ENCODE measurements at regions not wholly inside any gene's neighbourhood (a gene's known extent, or its start where the extent isn't known, plus 50 kb on each side); places are given as distances from the start of the nearest gene placed in this dataset.
"Not testable (repeated sequence)": the region's sequence is repeated elsewhere in the genome, so short reads cannot be mapped to it uniquely, and the experiment has no call there.

GRCh38 chr20:29756664-29757063, 1500.8 kb upstream of the DEFB115 start:
- H3K27ac ChIP-seq: no peak overlapping the region
- TF ChIP-seq CTCF (conservative IDR thresholded peaks at IDR 0.05): no peak
- TF ChIP-seq ZFX (IDR thresholded peaks at IDR 0.05): no peak

DNA sequence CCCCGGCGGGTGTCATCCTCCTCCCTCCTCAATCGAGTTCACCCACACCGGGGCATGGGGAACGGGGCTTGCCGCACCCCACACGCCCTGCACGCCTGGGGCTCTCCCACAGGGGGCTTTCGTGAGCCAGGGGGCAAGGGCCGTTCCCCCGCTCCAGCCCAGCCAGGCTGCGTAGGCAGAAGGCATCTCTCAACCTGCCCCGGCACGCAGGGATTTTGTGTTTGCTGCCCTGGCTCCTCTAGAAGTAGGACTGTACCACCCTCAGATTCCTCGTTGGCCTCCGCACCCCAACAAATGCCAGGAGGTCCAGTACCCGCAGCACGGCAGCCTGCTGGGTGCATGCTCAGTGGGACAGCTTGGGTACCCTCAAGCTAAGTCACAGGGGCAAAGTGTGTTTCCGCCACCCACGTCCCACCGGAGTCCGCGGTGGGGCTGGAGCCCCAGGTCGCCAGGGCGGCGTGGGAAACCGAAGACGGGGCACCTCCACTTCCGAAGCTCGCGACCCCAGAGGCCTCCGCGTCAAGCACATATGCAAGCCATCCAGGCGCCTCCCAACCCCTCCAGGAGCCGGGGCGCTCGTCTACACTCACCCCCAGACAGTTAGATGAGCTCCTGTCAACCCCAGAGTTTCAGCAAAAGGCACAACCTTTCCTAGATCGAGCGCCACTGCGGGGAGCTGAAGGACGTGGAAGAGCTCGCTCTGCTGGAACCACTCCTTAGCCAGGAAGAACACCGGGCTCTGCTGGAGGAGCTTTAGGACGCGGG, 1495.7 kb upstream of the DEFB115 start:
- not testable (repeated sequence) for H3K27ac ChIP-seq

DNA sequence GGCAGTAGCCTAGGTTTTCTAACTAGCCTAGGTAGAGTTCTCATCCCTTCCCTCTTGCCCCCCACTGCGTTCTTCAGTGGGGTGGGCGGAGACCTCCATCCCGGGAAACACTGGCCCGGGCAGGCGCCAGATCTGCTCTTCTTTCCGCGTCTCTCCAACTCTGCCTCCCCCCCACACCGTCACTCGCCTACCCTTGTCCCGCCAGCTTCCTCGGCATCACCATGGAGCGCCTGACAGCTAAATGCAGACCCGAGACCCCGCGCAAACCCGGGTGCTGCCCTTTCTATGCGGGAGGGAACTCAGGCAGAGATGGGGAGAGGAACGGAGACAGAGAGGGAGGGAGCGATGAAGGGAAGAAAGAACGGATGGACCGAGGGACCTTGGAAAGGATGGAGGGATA, 1494.8 kb upstream of the DEFB115 start:
- no peak overlapping the region for H3K27ac ChIP-seq
- TF ChIP-seq ZFX (IDR thresholded peaks at IDR 0.05): no peak
- TF ChIP-seq CTCF (conservative IDR thresholded peaks at IDR 0.05): no peak

GRCh38 chr20:29763821-29764511, 1493.5 kb upstream of the DEFB115 start:
- TF ChIP-seq ZFX (IDR thresholded peaks at IDR 0.05): no peak
- no peak for TF ChIP-seq CTCF (conservative IDR thresholded peaks at IDR 0.05)

DNA sequence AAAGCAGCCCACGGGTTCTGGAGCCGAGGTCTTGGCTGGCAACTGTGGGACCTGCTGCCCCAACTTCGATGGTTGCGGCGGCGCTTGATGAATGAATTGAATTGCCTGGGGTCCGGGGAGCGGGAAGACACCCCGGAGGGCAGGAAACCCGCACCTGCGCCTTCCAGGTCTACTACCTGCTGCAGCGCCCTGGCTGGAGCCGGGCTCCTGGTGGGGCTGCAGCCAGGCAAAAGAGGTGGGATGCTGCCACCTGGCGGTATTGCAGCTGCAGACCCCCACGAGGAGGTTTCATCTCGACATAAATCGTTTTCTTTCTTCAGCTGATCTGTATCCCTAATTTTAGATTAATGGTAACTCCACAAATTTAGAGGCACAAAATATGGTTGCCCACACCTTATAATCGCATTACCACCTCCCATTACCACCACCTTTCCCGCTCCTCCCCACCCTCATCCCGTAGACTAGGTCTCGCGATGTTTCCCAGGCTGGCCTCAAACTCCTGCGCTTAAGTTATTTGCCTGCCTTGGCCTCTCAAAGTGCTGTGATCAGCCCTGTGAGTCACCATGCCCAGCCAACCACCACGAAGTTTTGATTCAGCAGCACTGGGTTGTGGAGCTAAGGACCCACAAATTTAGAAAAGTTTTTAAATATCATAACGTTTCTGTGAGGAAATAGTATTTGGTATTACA, 1492.4 kb upstream of the DEFB115 start:
- H3K27ac ChIP-seq: not testable (repeated sequence)
- peak; percentile 71 for TF ChIP-seq CTCF (conservative IDR thresholded peaks at IDR 0.05)

More at GRCh38 chr20:29763821-29764511, 1493.5 kb upstream of the DEFB115 start:
- H3K27ac ChIP-seq: no peak overlapping the region

- H3K27ac ChIP-seq: not testable (repeated sequence)
Measured at GRCh38 chr20:29778033-29778432, 1479.4 kb upstream of the DEFB115 start.

DNA sequence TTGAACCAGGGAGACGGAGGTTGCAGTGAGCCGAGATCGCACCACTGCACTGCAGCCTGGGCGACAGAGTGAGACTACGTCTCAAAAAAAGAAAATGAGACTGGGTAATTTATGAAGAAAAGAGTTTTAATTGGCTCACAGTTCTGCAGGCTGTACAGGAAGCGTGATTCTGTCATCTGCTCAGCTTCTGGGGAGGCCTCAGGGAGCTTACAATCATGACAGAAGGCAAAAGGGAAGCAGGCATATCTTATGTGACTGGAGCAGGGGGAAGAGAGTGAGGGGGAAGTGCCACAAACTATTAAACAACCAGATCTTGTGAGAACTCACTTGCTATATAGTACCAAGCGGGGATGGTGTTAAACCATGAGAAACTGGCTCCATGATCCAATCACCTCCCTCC, 1476.2 kb upstream of the DEFB115 start:
- not testable (repeated sequence) for H3K27ac ChIP-seq

- H3K27ac ChIP-seq: not testable (repeated sequence)
Measured at GRCh38 chr20:29781891-29782290, 1475.6 kb upstream of the DEFB115 start.

DNA sequence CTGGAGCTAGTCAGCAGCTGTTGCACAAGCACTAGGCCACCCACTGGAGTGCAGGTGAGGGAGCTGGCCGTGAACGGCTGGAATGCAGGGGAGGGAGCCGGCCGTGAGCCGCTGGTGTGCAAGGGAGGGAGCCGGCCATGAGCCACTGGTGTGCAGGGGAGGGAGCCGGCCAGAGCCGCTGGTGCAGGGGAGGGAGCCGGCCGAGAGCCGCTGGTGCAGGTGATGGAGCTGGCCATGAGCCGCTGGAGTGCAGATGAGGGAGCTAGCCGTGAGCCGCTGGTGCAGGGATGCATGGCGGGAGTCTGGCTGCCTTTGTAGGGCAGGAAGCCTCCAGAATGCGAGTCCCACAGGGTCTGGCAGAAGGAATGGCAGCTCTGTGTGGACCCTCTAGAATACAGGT, 1470.0 kb upstream of the DEFB115 start:
- not testable (repeated sequence) for H3K27ac ChIP-seq

DNA sequence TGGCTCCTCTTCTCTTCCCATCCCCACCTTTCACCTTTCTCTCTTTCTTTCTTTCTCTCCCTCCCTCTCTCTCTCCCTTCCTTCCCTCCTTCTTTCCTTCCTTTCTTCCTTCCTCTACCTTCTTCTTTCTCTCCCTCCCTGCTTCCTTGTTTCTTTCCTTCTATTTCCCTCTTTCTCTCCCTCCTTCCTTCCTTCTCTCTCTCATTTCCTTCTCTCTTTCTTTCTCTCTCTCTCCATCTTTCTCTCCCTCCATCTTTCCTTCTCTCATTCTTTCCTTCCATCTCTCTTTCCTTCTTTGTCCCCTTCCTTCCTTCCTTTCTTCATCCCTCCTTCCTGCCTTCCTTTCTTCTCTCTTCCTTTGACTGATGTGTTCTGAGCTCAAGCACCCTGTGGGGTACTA, 1467.0 kb upstream of the DEFB115 start:
- no peak overlapping the region for H3K27ac ChIP-seq
- no peak for TF ChIP-seq ZFX (IDR thresholded peaks at IDR 0.05)
- TF ChIP-seq CTCF (conservative IDR thresholded peaks at IDR 0.05): no peak

GRCh38 chr20:29831508-29831907, 1426.0 kb upstream of the DEFB115 start:
- not testable (repeated sequence) for H3K27ac ChIP-seq

DNA sequence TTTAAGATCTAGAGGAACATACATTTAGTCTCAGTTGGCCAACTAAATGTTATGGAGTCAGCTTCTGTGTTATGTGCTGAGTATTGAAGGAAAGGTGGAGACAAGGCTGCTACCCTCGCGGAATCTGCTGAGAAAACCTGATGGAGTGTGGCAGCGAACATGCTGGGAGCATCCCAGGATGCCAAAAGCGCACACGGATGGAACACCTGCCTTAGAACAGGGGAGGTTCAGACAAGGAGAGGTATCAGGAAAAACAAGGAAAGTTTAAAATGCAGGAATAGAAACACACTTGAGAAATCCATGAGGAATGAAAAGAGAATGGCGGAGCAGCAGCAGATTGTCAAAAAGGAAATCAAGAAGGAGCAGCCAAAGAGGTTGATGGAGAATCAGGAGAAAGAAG, 1389.5 kb upstream of the DEFB115 start:
- not testable (repeated sequence) for H3K27ac ChIP-seq

DNA sequence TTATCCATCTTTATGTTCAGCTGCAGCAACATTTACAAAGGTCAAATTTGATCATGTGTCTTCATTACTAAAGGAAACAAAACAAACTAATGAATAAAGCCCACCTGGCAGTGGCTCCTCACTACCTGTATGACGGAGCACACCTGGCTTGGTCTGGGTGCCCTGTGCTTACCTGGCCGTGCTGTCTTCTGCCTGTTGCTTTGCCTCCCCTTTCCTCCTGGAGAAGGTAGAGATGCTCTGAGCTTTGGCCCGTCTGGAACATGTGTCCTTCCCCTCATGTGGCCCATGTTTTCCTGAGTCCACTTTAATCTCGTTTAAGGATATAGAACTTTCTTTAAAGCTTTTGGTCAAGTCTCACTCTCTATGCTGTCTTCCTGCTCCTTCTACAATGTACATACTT, 1388.8 kb upstream of the DEFB115 start:
- H3K27ac ChIP-seq: not testable (repeated sequence)

- H3K27ac ChIP-seq: not testable (repeated sequence)
Measured at GRCh38 chr20:29871816-29872215, 1385.6 kb upstream of the DEFB115 start.

All from C4-2B (cell line).